Activated naive CD4-positive, alpha-beta T cell treated with anti-CD3 and anti-CD28 coated beads, Interleukin-2, amount 10 ng/mL, durations not matched to agents 7 days and 5 days (primary cell): ENCODE measurements at regions not wholly inside any gene's neighbourhood (a gene's known extent, or its start where the extent isn't known, plus 50 kb on each side); places are given as distances from the start of the nearest gene placed in this dataset.
"Not testable (repeated sequence)": the region's sequence is repeated elsewhere in the genome, so short reads cannot be mapped to it uniquely, and the experiment has no call there.

ENCODE experiments used
- CTCF ChIA-PET: fragments of 350-600 bp; sonication (Branson Sonifier 250); formaldehyde crosslinking; loops from one replicate; lab custom pipeline; 2021; ENCODE audit warnings: antibody characterized with exemption; lab: Charles Lee
- DNase-seq: peaks from one replicate; pipeline ENCODE4 v3.0.0-alpha.2; 2020
- H3K27ac Mint-ChIP-seq: one replicate; pipeline ENCODE4 v1.8.0; 2021; ENCODE audit warnings: mild to moderate bottlenecking, moderate library complexity, mixed read lengths
- H3K27me3 Mint-ChIP-seq: one replicate; pipeline ENCODE4 v1.8.0; 2021; ENCODE audit warnings: mild to moderate bottlenecking, mixed read lengths
- H3K36me3 Mint-ChIP-seq: one replicate; pipeline ENCODE4 v1.8.0; 2021; ENCODE audit warnings: mixed read lengths
- H3K4me1 Mint-ChIP-seq: one replicate; pipeline ENCODE4 v1.8.0; 2021; ENCODE audit warnings: mixed read lengths
- H3K4me3 Mint-ChIP-seq: one replicate; pipeline ENCODE4 v1.8.0; 2021; ENCODE audit warnings: mild to moderate bottlenecking, moderate library complexity, mixed read lengths
- H3K9me3 Mint-ChIP-seq: one replicate; pipeline ENCODE4 v1.8.0; 2021; ENCODE audit warnings: mixed read lengths

- Mint-ChIP-seq H3K4me1 (no peaks in the 10 kb centered on the region), H3K27ac (no peak overlapping the region), H3K9me3 (peaks cover 6% of the 10 kb centered on the region), H3K4me3 (no peak overlapping the region), H3K36me3 (no peaks in the 10 kb centered on the region), H3K27me3 (no peaks in the 10 kb centered on the region)
- CTCF ChIA-PET, result no interaction called here
- DNase-seq, result no peak
These were observed 313.0 kb upstream of the GLI3 start for GRCh38 chr7:42549866-42550485.

- Mint-ChIP-seq H3K4me3 (no peak overlapping the region), H3K27ac (no peak overlapping the region), H3K27me3 (no peaks in the 10 kb centered on the region), H3K9me3 (peaks cover 2% of the 10 kb centered on the region), H3K36me3 (no peaks in the 10 kb centered on the region), H3K4me1 (no peaks in the 10 kb centered on the region)
- CTCF ChIA-PET, result no interaction called here
- DNase-seq, result no peak
These were observed 312.0 kb upstream of the GLI3 start for GRCh38 chr7:42548816-42549611.

GRCh38 chr7:42545049-42545724, 308.2 kb upstream of the GLI3 start:
- H3K4me1 Mint-ChIP-seq, result no peaks in the 10 kb centered on the region
- no peaks in the 10 kb centered on the region for H3K36me3 Mint-ChIP-seq
- peaks cover 1% of the 10 kb centered on the region for H3K9me3 Mint-ChIP-seq
- CTCF ChIA-PET, result no interaction called here
- no peak overlapping the region for H3K27ac Mint-ChIP-seq
- H3K4me3 Mint-ChIP-seq, result no peak overlapping the region
- no peak for DNase-seq
- H3K27me3 Mint-ChIP-seq, result no peaks in the 10 kb centered on the region

- H3K27me3 Mint-ChIP-seq, result no peaks in the 10 kb centered on the region
- no peak for DNase-seq
- CTCF ChIA-PET, result no interaction called here
- H3K4me3 Mint-ChIP-seq, result no peak overlapping the region
- no peaks in the 10 kb centered on the region for H3K4me1 Mint-ChIP-seq
- H3K27ac Mint-ChIP-seq, result no peak overlapping the region
- peaks cover 1% of the 10 kb centered on the region for H3K9me3 Mint-ChIP-seq
- no peaks in the 10 kb centered on the region for H3K36me3 Mint-ChIP-seq
These were observed 306.9 kb upstream of the GLI3 start for GRCh38 chr7:42543953-42544352.

GRCh38 chr7:42542446-42542845, 305.4 kb upstream of the GLI3 start:
- H3K27ac Mint-ChIP-seq, H3K4me1 Mint-ChIP-seq, CTCF ChIA-PET, H3K9me3 Mint-ChIP-seq, DNase-seq, H3K27me3 Mint-ChIP-seq, H3K4me3 Mint-ChIP-seq, H3K36me3 Mint-ChIP-seq: not testable (repeated sequence)

- Mint-ChIP-seq H3K27me3 (no peaks in the 10 kb centered on the region), H3K4me1 (no peaks in the 10 kb centered on the region), H3K4me3 (no peak overlapping the region), H3K36me3 (no peaks in the 10 kb centered on the region), H3K27ac (no peak overlapping the region), H3K9me3 (peaks cover 8% of the 10 kb centered on the region)
- no peak for DNase-seq
- CTCF ChIA-PET, result no interaction called here
These were observed 297.4 kb upstream of the GLI3 start for GRCh38 chr7:42534441-42534840.

GRCh38 chr7:42527004-42527403, 290.0 kb upstream of the GLI3 start:
- no peak overlapping the region for H3K27ac Mint-ChIP-seq
- H3K36me3 Mint-ChIP-seq, result no peaks in the 10 kb centered on the region
- CTCF ChIA-PET, result no interaction called here
- H3K4me3 Mint-ChIP-seq, result no peak overlapping the region
- H3K27me3 Mint-ChIP-seq, result no peaks in the 10 kb centered on the region
- peaks cover 11% of the 10 kb centered on the region for H3K9me3 Mint-ChIP-seq
- no peak for DNase-seq
- H3K4me1 Mint-ChIP-seq, result no peaks in the 10 kb centered on the region

- H3K4me3 Mint-ChIP-seq, result no peak overlapping the region
- CTCF ChIA-PET, result no interaction called here
- H3K9me3 Mint-ChIP-seq, result peaks cover 3% of the 10 kb centered on the region
- no peaks in the 10 kb centered on the region for H3K27me3 Mint-ChIP-seq
- DNase-seq, result no peak
- H3K27ac Mint-ChIP-seq, result no peak overlapping the region
- H3K36me3 Mint-ChIP-seq, result no peaks in the 10 kb centered on the region
- no peaks in the 10 kb centered on the region for H3K4me1 Mint-ChIP-seq
These were observed 285.4 kb upstream of the GLI3 start for GRCh38 chr7:42522227-42522991.

- Mint-ChIP-seq H3K36me3 (no peaks in the 10 kb centered on the region), H3K4me3 (no peak overlapping the region), H3K27ac (no peak overlapping the region), H3K4me1 (no peaks in the 10 kb centered on the region), H3K27me3 (no peaks in the 10 kb centered on the region), H3K9me3 (no peaks in the 10 kb centered on the region)
- DNase-seq, result no peak
- CTCF ChIA-PET, result no interaction called here
These were observed 274.0 kb upstream of the GLI3 start for GRCh38 chr7:42511027-42511426.

- no peak overlapping the region for H3K27ac Mint-ChIP-seq
- DNase-seq, result no peak
- H3K27me3 Mint-ChIP-seq, result no peaks in the 10 kb centered on the region
- H3K36me3 Mint-ChIP-seq, result no peaks in the 10 kb centered on the region
- no peaks in the 10 kb centered on the region for H3K9me3 Mint-ChIP-seq
- CTCF ChIA-PET, result no interaction called here
- H3K4me3 Mint-ChIP-seq, result no peak overlapping the region
- no peaks in the 10 kb centered on the region for H3K4me1 Mint-ChIP-seq
These were observed 269.1 kb upstream of the GLI3 start for GRCh38 chr7:42506097-42506496.

GRCh38 chr7:42502022-42502421, 265.0 kb upstream of the GLI3 start:
- DNase-seq, result no peak
- Mint-ChIP-seq H3K4me1 (no peaks in the 10 kb centered on the region), H3K36me3 (no peaks in the 10 kb centered on the region), H3K4me3 (no peak overlapping the region), H3K9me3 (no peaks in the 10 kb centered on the region), H3K27ac (no peak overlapping the region), H3K27me3 (no peaks in the 10 kb centered on the region)
- CTCF ChIA-PET, result no interaction called here

- Mint-ChIP-seq H3K27ac (no peak overlapping the region), H3K9me3 (no peaks in the 10 kb centered on the region), H3K36me3 (no peaks in the 10 kb centered on the region), H3K4me3 (no peak overlapping the region), H3K4me1 (no peaks in the 10 kb centered on the region), H3K27me3 (peaks cover 15% of the 10 kb centered on the region)
- DNase-seq, result no peak
- CTCF ChIA-PET, result no interaction called here
These were observed 258.2 kb upstream of the GLI3 start for GRCh38 chr7:42495256-42495655.

- DNase-seq, result no peak
- Mint-ChIP-seq H3K4me3 (no peak overlapping the region), H3K27ac (no peak overlapping the region), H3K27me3 (peaks cover 15% of the 10 kb centered on the region), H3K36me3 (no peaks in the 10 kb centered on the region), H3K9me3 (no peaks in the 10 kb centered on the region), H3K4me1 (no peaks in the 10 kb centered on the region)
- CTCF ChIA-PET, result no interaction called here
These were observed 257.7 kb upstream of the GLI3 start for GRCh38 chr7:42494736-42495135.

GRCh38 chr7:42494199-42494710, 257.2 kb upstream of the GLI3 start:
- no peak for DNase-seq
- H3K27me3 Mint-ChIP-seq, result peaks cover 15% of the 10 kb centered on the region
- H3K4me3 Mint-ChIP-seq, result no peak overlapping the region
- no peaks in the 10 kb centered on the region for H3K36me3 Mint-ChIP-seq
- CTCF ChIA-PET, result no interaction called here
- H3K9me3 Mint-ChIP-seq, result no peaks in the 10 kb centered on the region
- H3K4me1 Mint-ChIP-seq, result no peaks in the 10 kb centered on the region
- H3K27ac Mint-ChIP-seq, result no peak overlapping the region
